HEK293T (cell line): ENCODE measurements at regions not wholly inside any gene's neighbourhood (a gene's known extent, or its start where the extent isn't known, plus 50 kb on each side); places are given as distances from the start of the nearest gene placed in this dataset.

Experiments used
- ELF4 ChIP-seq: fragments of 450-650 bp; IDR thresholded peaks from 2 replicates; pipeline ENCODE4 v1.6.1; 2017; ENCODE audit warnings: antibody characterized with exemption
- FOXA1 ChIP-seq: fragments of 450-650 bp; IDR thresholded peaks from 2 replicates; pipeline ENCODE4 v1.6.1; 2016; ENCODE audit warnings: mild to moderate bottlenecking
- FOXK2 ChIP-seq: fragments of 450-650 bp; IDR thresholded peaks from 2 replicates; pipeline ENCODE4 v1.6.1; 2016; ENCODE audit warnings: mild to moderate bottlenecking
- HDGF ChIP-seq: fragments of 450-650 bp; IDR thresholded peaks from 2 replicates; pipeline ENCODE4 v1.6.1; 2017; ENCODE audit warnings: antibody characterized with exemption, borderline replicate concordance
- NFRKB ChIP-seq: fragments of 450-650 bp; IDR thresholded peaks from 2 replicates; pipeline ENCODE4 v1.6.1; 2016; ENCODE audit warnings: mild to moderate bottlenecking, moderate library complexity
- SP1 ChIP-seq: fragments of 450-650 bp; IDR thresholded peaks from 2 replicates; pipeline ENCODE4 v1.6.1; 2017
- SUZ12 ChIP-seq: fragments of 450-650 bp; IDR thresholded peaks from 2 replicates; pipeline ENCODE4 v1.6.1; 2016; ENCODE audit warnings: mild to moderate bottlenecking

- TF ChIP-seq FOXA1 (no peak), FOXK2 (no peak), NFRKB (no peak), HDGF (no peak), ELF4 (no peak), SUZ12 (no peak), SP1 (no peak)
Observed at GRCh38 chr2:2639251-2640139, 308.4 kb upstream of the MYT1L start.
